IMR-90 (cell line): ENCODE measurements at regions not wholly inside any gene's neighbourhood (a gene's known extent, or its start where the extent isn't known, plus 50 kb on each side); places are given as distances from the start of the nearest gene placed in this dataset.

Experiments used
- BHLHE40 ChIP-seq: fragments of 150-350 bp; IDR thresholded peaks from 2 replicates; pipeline ENCODE4 v1.6.1; 2016; ENCODE audit warnings: mild to moderate bottlenecking, low read depth, low read length
- CEBPB ChIP-seq: IDR thresholded peaks from 2 replicates; pipeline ENCODE4 v1.6.1; 2012; ENCODE audit warnings: low read depth, low read length, improper control_type of control experiment
- FOS ChIP-seq: fragments of 150-350 bp; IDR thresholded peaks from 2 replicates; pipeline ENCODE4 v1.6.1; 2016; ENCODE audit warnings: low read depth, low read length
- MAFK ChIP-seq: IDR thresholded peaks from 2 replicates; pipeline ENCODE4 v1.6.1; 2012; ENCODE audit warnings: low read depth, low read length, improper control_type of control experiment
- MAZ ChIP-seq: IDR thresholded peaks from 2 replicates; pipeline ENCODE4 v1.6.1; 2012; ENCODE audit warnings: low read depth, mild to moderate bottlenecking, low read length, improper control_type of control experiment, moderate library complexity, borderline replicate concordance
- MXI1 ChIP-seq: IDR thresholded peaks from 2 replicates; pipeline ENCODE4 v1.6.1; 2012; ENCODE audit warnings: low read depth, mild to moderate bottlenecking, low read length, moderate library complexity, borderline replicate concordance
- NFE2L2 ChIP-seq: fragments of 150-350 bp; IDR thresholded peaks from 2 replicates; pipeline ENCODE4 v1.6.1; 2016; ENCODE audit warnings: low read depth, mild to moderate bottlenecking, low read length
- POLR2A ChIP-seq: IDR thresholded peaks from 2 replicates; pipeline ENCODE4 v1.6.1; 2012; ENCODE audit warnings: mild to moderate bottlenecking, low read depth, low read length
- RAD21 ChIP-seq: IDR thresholded peaks from 2 replicates; pipeline ENCODE4 v1.6.1; 2012; ENCODE audit warnings: low read length, improper control_type of control experiment
- RCOR1 ChIP-seq: IDR thresholded peaks from 2 replicates; pipeline ENCODE4 v1.6.1; 2012; ENCODE audit warnings: mild to moderate bottlenecking, low read length, improper control_type of control experiment; ENCODE audit not compliant: insufficient replicate concordance
- RFX5 ChIP-seq: IDR thresholded peaks from 2 replicates; pipeline ENCODE4 v1.8.0; 2012; ENCODE audit warnings: low read depth, mild to moderate bottlenecking, low read length, moderate library complexity
- SMC3 ChIP-seq: fragments of 150-350 bp; IDR thresholded peaks from 2 replicates; pipeline ENCODE4 v1.6.1; 2016; ENCODE audit warnings: low read depth, mild to moderate bottlenecking, antibody characterized with exemption, low read length, moderate library complexity
- USF2 ChIP-seq: fragments of 150-350 bp; IDR thresholded peaks from 2 replicates; pipeline ENCODE4 v1.6.1; 2017; ENCODE audit warnings: mild to moderate bottlenecking, antibody characterized with exemption, low read length, low read depth
- TF ChIP-seq, protein P1 (sequence below): conservative IDR thresholded peaks from 2 replicates; pipeline ENCODE4 v1.5.1; 2012; ENCODE audit warnings: mild to moderate bottlenecking, low read depth, low read length, improper control_type of control experiment

DNA sequence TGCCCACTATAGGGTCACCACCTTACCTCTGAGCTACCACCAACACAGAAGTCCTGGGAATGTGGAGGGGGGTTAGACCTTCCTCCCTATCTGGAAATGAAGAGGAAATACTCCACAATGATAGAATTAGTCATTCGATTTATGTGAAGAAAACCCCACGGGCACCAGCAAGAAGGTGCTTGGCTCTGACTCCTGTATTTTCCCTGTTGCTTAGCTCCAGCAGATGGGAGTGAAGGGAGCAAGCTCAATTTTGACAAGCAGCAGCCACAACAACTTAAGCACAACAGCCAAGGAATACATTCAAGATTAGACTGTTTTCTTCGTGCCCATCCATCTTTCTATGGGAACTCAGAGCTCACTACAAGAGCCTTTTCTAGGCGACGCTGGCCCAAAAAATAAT is 191.7 kb downstream of the SPTSSA start:
- TF ChIP-seq, protein P1, sequence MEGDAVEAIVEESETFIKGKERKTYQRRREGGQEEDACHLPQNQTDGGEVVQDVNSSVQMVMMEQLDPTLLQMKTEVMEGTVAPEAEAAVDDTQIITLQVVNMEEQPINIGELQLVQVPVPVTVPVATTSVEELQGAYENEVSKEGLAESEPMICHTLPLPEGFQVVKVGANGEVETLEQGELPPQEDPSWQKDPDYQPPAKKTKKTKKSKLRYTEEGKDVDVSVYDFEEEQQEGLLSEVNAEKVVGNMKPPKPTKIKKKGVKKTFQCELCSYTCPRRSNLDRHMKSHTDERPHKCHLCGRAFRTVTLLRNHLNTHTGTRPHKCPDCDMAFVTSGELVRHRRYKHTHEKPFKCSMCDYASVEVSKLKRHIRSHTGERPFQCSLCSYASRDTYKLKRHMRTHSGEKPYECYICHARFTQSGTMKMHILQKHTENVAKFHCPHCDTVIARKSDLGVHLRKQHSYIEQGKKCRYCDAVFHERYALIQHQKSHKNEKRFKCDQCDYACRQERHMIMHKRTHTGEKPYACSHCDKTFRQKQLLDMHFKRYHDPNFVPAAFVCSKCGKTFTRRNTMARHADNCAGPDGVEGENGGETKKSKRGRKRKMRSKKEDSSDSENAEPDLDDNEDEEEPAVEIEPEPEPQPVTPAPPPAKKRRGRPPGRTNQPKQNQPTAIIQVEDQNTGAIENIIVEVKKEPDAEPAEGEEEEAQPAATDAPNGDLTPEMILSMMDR: no peak
- TF ChIP-seq MAFK (no peak), POLR2A (no peak), MAZ (no peak), RAD21 (no peak), FOS (no peak), RCOR1 (no peak), BHLHE40 (no peak), CEBPB (no peak), MXI1 (no peak), RFX5 (no peak), NFE2L2 (no peak), USF2 (no peak), SMC3 (no peak)
